Esophagus squamous epithelium (tissue), 5 donors: ENCODE measurements at regions not wholly inside any gene's neighbourhood (a gene's known extent, or its start where the extent isn't known, plus 50 kb on each side); places are given as distances from the start of the nearest gene placed in this dataset.

Experiments used
- DNase-seq: peaks from one replicate; lab custom pipeline; 2025; lab: John Stamatoyannopoulos, UW
- H3K27ac ChIP-seq, 4 donors: fragments of 200-600 bp; sonication (generic); one replicate each; pipeline ENCODE4 v1.5.1; 2016 to 2019; ENCODE audit warnings: mild to moderate bottlenecking in 1 of 4
- H3K27me3 ChIP-seq, 4 donors: fragments of 200-600 bp; sonication (generic); 1 replicate in 3 of 4; 2 replicates in 1 of 4; pipeline versions ENCODE4 v1.5.1 to v1.6.0; 2017 to 2021; ENCODE audit warnings: antibody characterized with exemption in 1 of 4
- H3K36me3 ChIP-seq, 3 donors: fragments of 200-600 bp; sonication (generic); one replicate each; pipeline ENCODE4 v1.5.1; 2016 to 2019
- H3K4me1 ChIP-seq, 3 donors: fragments of 200-600 bp; sonication (generic); one replicate each; pipeline ENCODE4 v1.5.1; 2017 to 2019
- H3K4me3 ChIP-seq, 4 donors: fragments of 200-600 bp; sonication (generic); 1 replicate in 3 of 4; 2 replicates in 1 of 4; pipeline ENCODE4 v1.5.1; 2016 to 2019; ENCODE audit warnings: mild to moderate bottlenecking in 2 of 4, moderate library complexity in 1 of 4
- H3K9me3 ChIP-seq, 3 donors: fragments of 200-600 bp; sonication (generic); one replicate each; pipeline ENCODE4 v1.5.1; 2016 to 2019
- CTCF ChIP-seq, 6 experiments: fragments of 450-650 bp in 4 of 6; fragments of 200-600 bp in 2 of 6; sonication (generic) in 2 of 6; IDR thresholded peaks; one replicate each; pipeline ENCODE4 v1.5.1; 2016 to 2019; ENCODE audit warnings: antibody characterized with exemption in 6 of 6, mild to moderate bottlenecking in 4 of 6, moderate library complexity in 4 of 6
- POLR2A ChIP-seq, 4 donors: fragments of 450-650 bp; IDR thresholded peaks; one replicate each; pipeline ENCODE4 v1.6.1; 2017; ENCODE audit warnings: antibody characterized with exemption in 4 of 4, mild to moderate bottlenecking in 4 of 4, moderate library complexity in 3 of 4
- WGBS, 2 donors: methylation state at CpG; one replicate each; pipeline ENCODE4 v1.1.5; 2018; 5-methylcytosine and 5-hydroxymethylcytosine counted together
- intact Hi-C: fragments of 100-400 bp; cut with DNase I; formaldehyde crosslinking; loops from one replicate; pipeline ENCODE4 v1.15.0; 2022
- donor health status: DM: yes; HTN: yes; CAD: no.

- Histone ChIP-seq H3K27me3 (no peaks in the 10 kb centered on the region), H3K4me3 (no peak overlapping the region), H3K4me1 (no peaks in the 10 kb centered on the region), H3K9me3 (no peaks in the 10 kb centered on the region), H3K36me3 (no peaks in the 10 kb centered on the region), H3K27ac (no peak overlapping the region)
- intact Hi-C loops: no loop called here
- 43 to 54% methylated on average over 9 of the region's 9 CpGs for WGBS, 2 donors
- no peak for DNase-seq
- TF ChIP-seq POLR2A (IDR thresholded peaks at IDR 0.05): no peak
- TF ChIP-seq CTCF (IDR thresholded peaks at IDR 0.05): no peak
Measured at GRCh38 chr5:168073991-168074800, 217.2 kb upstream of the WWC1 start.

- no peak for TF ChIP-seq POLR2A (IDR thresholded peaks at IDR 0.05)
- Histone ChIP-seq H3K9me3 (no peaks in the 10 kb centered on the region), H3K27ac (no peak overlapping the region), H3K4me3 (no peak overlapping the region), H3K4me1 (no peaks in the 10 kb centered on the region), H3K36me3 (no peaks in the 10 kb centered on the region), H3K27me3 (no peaks in the 10 kb centered on the region)
- intact Hi-C loops: no loop called here
- no peak for DNase-seq
- 74 to 91% methylated on average over 3 of the region's 3 CpGs for WGBS, 2 donors
Measured at GRCh38 chr5:168075387-168075786, 216.1 kb upstream of the WWC1 start.

DNA sequence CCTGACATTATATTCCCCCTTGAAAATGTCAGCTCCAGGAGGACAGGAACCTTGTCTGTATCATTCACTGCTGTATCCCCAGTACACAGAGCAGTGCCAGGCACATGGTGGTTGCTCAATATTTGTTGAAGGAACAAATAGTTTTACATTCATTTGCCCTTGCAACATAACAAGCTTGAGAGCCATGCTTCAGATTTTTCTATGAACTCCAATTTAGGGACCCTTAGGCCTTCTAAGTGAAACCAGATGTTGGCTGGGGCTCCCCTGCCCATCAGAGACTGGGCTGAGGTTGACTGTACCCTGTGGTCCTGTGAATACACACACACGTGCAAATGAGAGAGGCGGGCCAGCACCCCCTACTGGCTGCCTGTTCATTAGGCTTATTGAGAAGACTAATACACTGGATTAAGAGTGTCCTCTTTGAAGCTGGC, 214.9 kb upstream of the WWC1 start:
- Histone ChIP-seq H3K27ac (no peak overlapping the region), H3K27me3 (no peaks in the 10 kb centered on the region), H3K4me3 (no peak overlapping the region), H3K9me3 (no peaks in the 10 kb centered on the region), H3K36me3 (no peaks in the 10 kb centered on the region), H3K4me1 (no peaks in the 10 kb centered on the region)
- DNase-seq: no peak
- intact Hi-C loops: no loop called here
- TF ChIP-seq CTCF (IDR thresholded peaks at IDR 0.05): peak in 3 of 6 experiments; percentile 12 to 39 (median 21)
- TF ChIP-seq POLR2A (IDR thresholded peaks at IDR 0.05): no peak
- WGBS, 2 donors: 64% methylated on average over 2 of the region's 2 CpGs; no CpG with 5 or more reads in 1 of the 2 donors

- no peaks in the 10 kb centered on the region for H3K9me3 ChIP-seq
- H3K4me1 ChIP-seq: peaks cover 0 to 16% (median 3%) of the 10 kb centered on the region in 3 donors
- TF ChIP-seq CTCF (IDR thresholded peaks at IDR 0.05): no peak
- TF ChIP-seq POLR2A (IDR thresholded peaks at IDR 0.05): no peak
- no peak overlapping the region for H3K4me3 ChIP-seq
- intact Hi-C loops: no loop called here
- no peak overlapping the region for H3K27ac ChIP-seq
- WGBS, 2 donors: 45 to 67% methylated on average over 2 to 4 of the region's 9 CpGs
- DNase-seq: no peak
- H3K36me3 ChIP-seq: no peaks in the 10 kb centered on the region
- no peaks in the 10 kb centered on the region for H3K27me3 ChIP-seq
Measured at GRCh38 chr5:168085261-168086031, 206.0 kb upstream of the WWC1 start.

DNA sequence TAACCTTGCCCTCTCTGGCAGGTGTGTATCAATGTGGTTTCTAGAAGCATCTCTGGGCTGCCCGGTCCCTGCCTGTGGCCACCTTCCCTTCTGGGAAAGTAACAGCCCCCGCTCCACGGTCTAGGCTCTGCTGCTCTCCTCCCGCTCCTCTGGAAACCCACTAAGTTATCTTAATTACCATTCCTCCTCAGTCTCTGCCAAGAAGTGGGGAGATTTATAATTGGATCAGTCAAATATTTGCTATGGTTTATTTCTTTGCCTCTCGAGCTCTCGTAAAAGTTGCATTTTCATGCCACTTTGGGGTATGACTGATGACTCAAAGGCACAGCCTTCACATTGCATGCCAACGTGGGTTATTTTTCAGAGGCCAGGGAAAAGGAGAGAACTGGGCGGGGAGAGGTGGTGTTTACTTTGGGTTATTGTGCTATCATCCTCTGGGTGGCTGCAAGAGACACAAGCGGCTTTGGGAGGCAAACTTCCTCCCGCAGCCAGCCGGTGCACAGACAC, 205.3 kb upstream of the WWC1 start:
- no peak overlapping the region for H3K27ac ChIP-seq
- no peaks in the 10 kb centered on the region for H3K27me3 ChIP-seq
- intact Hi-C loops: no loop called here
- no peaks in the 10 kb centered on the region for H3K9me3 ChIP-seq
- TF ChIP-seq POLR2A (IDR thresholded peaks at IDR 0.05) (no peak), CTCF (IDR thresholded peaks at IDR 0.05) (peak in 2 of 6 experiments; percentile 17 to 22)
- WGBS, 2 donors: 34 to 58% methylated on average over 7 to 9 of the region's 11 CpGs
- H3K4me1 ChIP-seq: peaks cover 0 to 16% (median 3%) of the 10 kb centered on the region in 3 donors
- DNase-seq: no peak
- no peaks in the 10 kb centered on the region for H3K36me3 ChIP-seq
- H3K4me3 ChIP-seq: no peak overlapping the region
